Breast epithelium (tissue), 3 donors: ENCODE measurements at regions not wholly inside any gene's neighbourhood (a gene's known extent, or its start where the extent isn't known, plus 50 kb on each side); places are given as distances from the start of the nearest gene placed in this dataset.

Experiments
- CTCF ChIP-seq, 3 donors: fragments of 450-650 bp; IDR thresholded peaks; one replicate each; pipeline ENCODE4 v1.5.1; 2016 to 2017; ENCODE audit warnings: antibody characterized with exemption in 3 of 3, mild to moderate bottlenecking in 3 of 3, moderate library complexity in 3 of 3
- POLR2A ChIP-seq: fragments of 450-650 bp; IDR thresholded peaks from one replicate; pipeline ENCODE4 v1.6.1; 2016; ENCODE audit warnings: antibody characterized with exemption, mild to moderate bottlenecking, moderate library complexity

- TF ChIP-seq CTCF (IDR thresholded peaks at IDR 0.05) (no peak), POLR2A (no peak)
These were observed 109.2 kb downstream of the OSTF1 start for GRCh38 chr9:75197561-75197960.
